IPS-18c (cell line): ENCODE measurements at regions not wholly inside any gene's neighbourhood (a gene's known extent, or its start where the extent isn't known, plus 50 kb on each side); places are given as distances from the start of the nearest gene placed in this dataset.
"Not testable (repeated sequence)": the region's sequence is repeated elsewhere in the genome, so short reads cannot be mapped to it uniquely, and the experiment has no call there.

ENCODE experiments used
- H3K4me3 ChIP-seq: 2 replicates; pipeline ENCODE4 v1.7.0; 2013; ENCODE audit warnings: low read depth, mild to moderate bottlenecking, low read length, moderate library complexity; ENCODE audit not compliant: insufficient read depth
- H3K9me3 ChIP-seq: one replicate; pipeline ENCODE4 v1.6.1; 2013; ENCODE audit warnings: mild to moderate bottlenecking, low read length, moderate library complexity; ENCODE audit not compliant: control insufficient read depth, insufficient read depth

- Histone ChIP-seq H3K4me3 (no peak overlapping the region), H3K9me3 (no peaks in the 10 kb centered on the region)
Measured at GRCh38 chr18:56495884-56496283, 142.5 kb downstream of the TXNL1 start.

DNA sequence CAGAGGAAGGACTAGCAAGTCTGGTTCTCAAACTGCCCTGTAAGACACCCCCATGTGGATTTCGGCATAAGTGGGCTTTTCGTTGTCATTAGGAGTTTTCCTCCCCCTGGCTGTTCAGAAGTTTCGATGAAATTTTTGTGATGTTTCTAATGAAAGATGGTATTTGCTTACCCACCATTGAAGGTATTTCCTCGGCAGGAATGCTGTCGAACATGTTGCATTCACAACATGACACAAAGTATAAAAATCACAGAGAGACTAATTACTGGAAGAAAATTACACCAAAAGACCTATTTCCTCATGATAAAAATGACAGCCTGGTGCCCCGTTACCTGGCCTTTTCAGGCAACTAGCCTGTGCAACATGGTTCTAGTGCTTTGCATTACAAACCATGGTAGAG, 144.9 kb downstream of the TXNL1 start:
- no peak overlapping the region for H3K4me3 ChIP-seq
- H3K9me3 ChIP-seq, result no peaks in the 10 kb centered on the region

GRCh38 chr18:56492136-56492535, 146.3 kb downstream of the TXNL1 start:
- H3K9me3 ChIP-seq, result no peaks in the 10 kb centered on the region
- H3K4me3 ChIP-seq, result no peak overlapping the region

DNA sequence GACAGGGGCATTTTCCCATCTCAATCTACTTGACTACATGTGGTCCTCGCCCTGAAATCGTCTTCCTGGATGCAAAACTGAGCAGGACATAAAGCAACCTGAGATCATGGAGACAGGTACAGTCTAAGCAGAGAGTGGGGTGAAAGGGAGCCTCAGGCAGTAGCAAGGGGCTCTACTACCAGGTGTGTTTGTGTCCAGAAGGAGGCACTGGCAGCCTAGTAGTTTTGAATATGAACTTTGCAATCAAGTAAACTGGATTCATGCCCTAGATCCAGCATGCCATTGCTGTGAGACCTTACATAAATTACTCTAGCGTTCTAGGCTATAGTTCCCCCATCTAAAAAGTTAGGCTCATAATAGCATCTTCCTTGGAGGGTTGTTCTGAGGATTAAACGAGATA, 147.4 kb downstream of the TXNL1 start:
- no peak overlapping the region for H3K4me3 ChIP-seq
- H3K9me3 ChIP-seq, result no peaks in the 10 kb centered on the region

DNA sequence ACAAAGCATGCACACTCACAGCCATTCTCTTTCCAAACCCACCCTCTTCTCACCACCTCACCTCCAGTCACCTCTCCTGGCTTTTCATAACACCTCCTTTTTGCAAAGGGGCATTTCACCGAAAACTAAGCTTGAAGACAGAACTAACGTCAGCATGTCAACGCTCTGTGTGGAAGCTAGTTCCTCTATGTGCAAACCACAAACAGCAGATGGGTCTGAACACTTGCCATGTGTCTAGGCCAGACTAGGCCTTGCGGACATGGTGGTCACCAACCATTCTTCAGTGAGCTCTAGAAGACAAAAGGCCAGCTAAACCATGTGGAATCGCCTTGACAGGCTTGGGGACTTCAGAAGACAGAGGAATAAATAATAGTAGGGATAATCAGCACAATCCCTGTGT, 148.5 kb downstream of the TXNL1 start:
- no peak overlapping the region for H3K4me3 ChIP-seq
- H3K9me3 ChIP-seq, result no peaks in the 10 kb centered on the region

DNA sequence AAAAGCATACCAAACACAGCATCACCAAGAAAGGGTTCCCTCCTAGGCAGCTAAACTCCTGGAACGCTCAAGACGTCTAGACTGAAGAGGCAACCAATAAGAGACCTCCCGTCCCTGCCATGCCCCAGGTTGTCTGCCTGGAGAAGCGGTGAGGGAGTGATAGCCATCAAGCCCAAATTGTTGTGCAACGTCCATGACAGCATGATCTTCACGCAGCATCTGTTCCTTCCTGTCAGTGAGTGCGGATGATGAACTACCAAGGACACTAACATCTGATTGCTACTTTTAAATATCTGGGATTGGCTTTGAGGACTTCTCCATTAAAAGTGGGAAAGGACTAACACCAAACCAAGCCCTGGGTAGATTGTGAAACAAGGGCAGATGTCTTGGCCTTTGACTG, 149.7 kb downstream of the TXNL1 start:
- Histone ChIP-seq H3K4me3 (no peak overlapping the region), H3K9me3 (no peaks in the 10 kb centered on the region)

DNA sequence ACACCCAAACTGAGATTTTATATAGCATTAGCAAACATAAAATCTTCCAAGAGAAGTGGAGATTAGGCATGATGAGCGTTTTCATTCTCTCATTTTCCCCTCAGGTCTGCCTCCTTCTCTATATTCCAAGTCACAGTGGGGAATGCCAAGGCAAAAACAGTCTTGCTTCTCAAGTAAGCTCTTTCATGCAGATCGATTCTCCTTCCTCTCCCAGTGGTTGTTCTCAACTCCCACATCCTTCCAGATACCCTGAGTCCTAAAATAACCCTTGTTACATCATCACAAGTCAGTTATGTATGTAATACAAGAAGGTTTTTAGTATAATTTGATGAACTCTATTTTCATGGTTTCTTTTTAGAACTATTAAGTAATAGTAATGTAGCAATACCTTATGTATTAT, 150.6 kb downstream of the TXNL1 start:
- Histone ChIP-seq H3K4me3 (no peak overlapping the region), H3K9me3 (no peaks in the 10 kb centered on the region)

DNA sequence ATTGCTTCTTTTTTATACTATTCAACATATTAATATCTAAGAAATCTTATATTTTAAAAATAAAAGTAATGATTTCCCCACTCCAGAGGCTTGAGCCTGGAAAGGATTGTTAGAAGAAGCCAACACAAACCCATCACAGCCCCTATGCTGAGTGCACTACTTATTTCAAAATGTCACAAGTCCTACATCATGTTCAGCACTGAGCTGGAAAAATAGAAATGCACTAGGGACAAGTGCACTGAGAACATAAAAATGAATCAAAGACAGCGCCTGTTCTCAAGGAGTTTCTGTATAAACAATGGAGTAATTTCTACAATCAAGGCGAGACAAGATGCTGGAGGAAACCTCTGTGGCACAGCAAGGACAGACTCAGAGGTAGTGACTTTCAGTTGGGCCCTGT, 155.0 kb downstream of the TXNL1 start:
- Histone ChIP-seq H3K4me3 (no peak overlapping the region), H3K9me3 (no peaks in the 10 kb centered on the region)

DNA sequence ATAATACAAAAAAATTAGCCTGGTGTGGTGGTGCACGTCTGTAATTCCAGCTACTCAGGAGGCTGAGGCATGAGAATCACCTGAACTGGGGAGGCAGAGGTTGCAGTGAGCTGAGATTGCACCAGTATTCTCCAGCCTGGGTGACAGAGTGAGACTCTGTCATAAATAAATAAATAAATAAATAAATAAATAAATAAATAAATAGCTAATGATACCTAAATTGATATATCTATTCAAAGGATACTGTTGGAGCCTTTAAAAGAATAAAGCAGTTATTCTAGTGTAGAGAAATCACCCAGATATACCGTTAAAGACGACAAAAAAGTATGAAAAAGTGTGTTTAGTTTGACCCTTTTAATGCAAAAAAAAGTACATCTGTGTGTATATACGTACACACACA, 155.6 kb downstream of the TXNL1 start:
- H3K4me3 ChIP-seq, H3K9me3 ChIP-seq: not testable (repeated sequence)

GRCh38 chr18:56481751-56482150, 156.6 kb downstream of the TXNL1 start:
- Histone ChIP-seq H3K4me3 (no peak overlapping the region), H3K9me3 (no peaks in the 10 kb centered on the region)

GRCh38 chr18:56479841-56480240, 158.6 kb downstream of the TXNL1 start:
- Histone ChIP-seq H3K9me3 (no peaks in the 10 kb centered on the region), H3K4me3 (no peak overlapping the region)

DNA sequence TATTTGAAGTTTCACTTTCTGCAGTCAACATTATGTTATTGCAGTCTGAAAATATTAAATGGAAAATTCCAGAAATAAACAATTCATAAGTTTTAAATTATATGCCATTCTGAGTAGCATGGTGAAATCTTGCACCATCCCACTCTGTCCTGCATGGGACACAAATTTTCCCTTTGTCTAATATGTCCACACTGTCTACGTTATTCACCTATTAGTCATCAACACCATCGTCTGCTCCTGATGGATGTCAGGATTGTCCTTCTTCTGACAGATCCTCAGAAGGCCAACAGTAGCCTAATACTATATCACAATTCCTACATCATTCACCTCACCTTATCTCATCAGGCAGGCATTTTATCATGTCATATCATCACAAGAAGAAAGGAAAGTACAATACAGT, 163.1 kb downstream of the TXNL1 start:
- no peak overlapping the region for H3K4me3 ChIP-seq
- no peaks in the 10 kb centered on the region for H3K9me3 ChIP-seq

- H3K9me3 ChIP-seq, result no peaks in the 10 kb centered on the region
Measured at GRCh38 chr18:56473400-56474024, 164.9 kb downstream of the TXNL1 start.

GRCh38 chr18:56470406-56471351, 167.7 kb downstream of the TXNL1 start:
- H3K4me3 ChIP-seq, result no peak overlapping the region
- H3K9me3 ChIP-seq, result peaks cover 3% of the 10 kb centered on the region

More at GRCh38 chr18:56473400-56474024, 164.9 kb downstream of the TXNL1 start:
- H3K4me3 ChIP-seq, result no peak overlapping the region

DNA sequence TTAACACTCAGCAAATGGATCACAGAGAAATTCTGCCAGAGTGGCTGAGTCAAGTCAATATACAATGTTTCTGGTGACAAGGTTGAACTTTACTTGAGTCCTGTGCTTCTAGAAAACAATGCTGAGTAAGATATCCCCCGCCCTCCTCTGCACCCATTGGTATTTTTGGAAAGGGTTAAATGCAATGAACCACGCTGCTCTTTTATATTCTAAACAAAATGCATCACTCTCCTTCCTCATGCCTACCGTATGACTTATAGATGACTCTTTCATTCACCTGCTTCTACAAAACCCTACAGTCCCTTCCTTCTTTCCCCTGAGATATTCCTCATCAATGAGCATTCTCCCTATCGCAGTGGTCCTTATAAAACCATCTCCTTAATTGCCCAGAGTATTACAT, 168.8 kb downstream of the TXNL1 start:
- Histone ChIP-seq H3K9me3 (peaks cover 10% of the 10 kb centered on the region), H3K4me3 (no peak overlapping the region)

- Histone ChIP-seq H3K4me3 (no peak overlapping the region), H3K9me3 (peaks cover 14% of the 10 kb centered on the region)
Measured at GRCh38 chr18:56468396-56468795, 170.0 kb downstream of the TXNL1 start.

- peaks cover 14% of the 10 kb centered on the region for H3K9me3 ChIP-seq
Measured at GRCh38 chr18:56462276-56462675, 176.1 kb downstream of the TXNL1 start.

GRCh38 chr18:56461151-56461550, 177.2 kb downstream of the TXNL1 start:
- Histone ChIP-seq H3K9me3 (peaks cover 14% of the 10 kb centered on the region), H3K4me3 (no peak overlapping the region)

More at GRCh38 chr18:56462276-56462675, 176.1 kb downstream of the TXNL1 start:
- no peak overlapping the region for H3K4me3 ChIP-seq
